Left kidney (tissue), 1 donor: ENCODE measurements at regions not wholly inside any gene's neighbourhood (a gene's known extent, or its start where the extent isn't known, plus 50 kb on each side); places are given as distances from the start of the nearest gene placed in this dataset.

Source experiments
- DNase-seq: peaks from one replicate; pipeline ENCODE4 v3.0.0-alpha.2; 2013

GRCh38 chr3:145943952-145944351 lies 217.0 kb downstream of the PLOD2 start:
- DNase-seq, result no peak

DNA sequence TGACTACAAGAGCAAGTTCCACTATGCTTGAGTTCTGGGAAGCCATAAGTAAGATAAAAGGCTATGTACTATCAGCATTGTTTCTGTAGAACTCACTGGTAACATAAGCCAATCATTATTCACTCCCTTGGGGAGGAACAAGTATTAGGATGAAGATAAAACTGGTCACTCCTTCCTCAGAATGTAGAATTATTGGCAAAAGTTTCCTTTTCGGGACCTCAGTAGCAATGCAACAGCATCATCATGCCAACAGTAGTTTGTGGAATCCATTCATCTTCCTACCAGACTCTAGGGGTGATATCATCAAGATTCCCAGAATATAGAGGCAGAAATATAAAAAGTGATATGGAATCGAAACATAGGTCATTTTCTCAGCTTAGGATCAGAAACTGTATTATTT lies 209.5 kb downstream of the PLOD2 start:
- no peak for DNase-seq

DNA sequence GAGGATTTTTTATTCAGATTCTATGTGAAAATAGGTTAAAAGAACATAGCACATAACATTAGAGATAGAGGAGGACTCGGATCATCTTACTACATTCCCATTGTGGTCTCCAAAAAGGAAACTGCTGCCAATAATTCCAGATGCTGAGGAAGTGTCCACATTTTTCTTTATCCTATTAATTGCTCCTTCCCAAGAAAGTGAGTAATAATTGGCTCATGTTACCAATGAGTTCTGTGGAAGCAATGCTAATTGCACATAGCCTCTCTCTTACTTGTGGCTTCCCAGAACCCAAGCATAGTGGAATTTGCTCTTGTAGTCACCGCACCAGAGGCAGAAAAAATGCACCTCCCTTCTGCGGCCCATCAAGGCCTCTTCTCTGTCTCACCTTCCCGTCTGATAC lies 208.4 kb downstream of the PLOD2 start:
- no peak for DNase-seq

- DNase-seq, result no peak
Observed at GRCh38 chr3:145953316-145953715, 207.7 kb downstream of the PLOD2 start.

DNA sequence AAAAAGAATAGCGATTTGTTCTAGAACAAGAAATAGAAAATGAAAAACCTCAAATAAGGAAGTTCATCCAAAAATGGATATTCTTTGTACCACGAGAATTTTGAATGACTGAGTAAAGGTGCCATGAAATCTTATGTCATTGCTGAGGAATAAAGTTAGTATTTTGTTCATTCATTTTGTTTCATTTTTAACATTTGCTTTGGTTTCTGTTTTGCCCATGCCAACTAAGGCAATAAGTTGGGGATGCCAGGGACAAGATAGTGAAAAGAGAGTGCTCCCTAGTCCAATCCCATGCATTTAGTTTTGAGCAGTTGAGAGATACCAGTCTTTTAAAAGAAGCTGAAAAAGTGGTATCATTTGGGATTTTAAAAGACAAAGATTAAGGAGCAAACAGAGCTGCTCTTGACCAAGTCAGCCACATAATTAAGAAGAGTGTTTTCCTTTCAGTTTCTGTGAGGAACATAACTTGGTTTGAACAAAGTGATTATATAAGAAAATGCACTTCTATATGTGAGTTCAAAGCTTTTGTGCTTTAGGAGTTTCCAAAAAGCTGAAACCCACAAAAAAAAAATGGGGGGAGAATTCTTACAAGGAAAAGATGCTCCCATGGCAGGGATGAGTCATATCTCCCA lies 201.4 kb downstream of the PLOD2 start:
- DNase-seq, result no peak

GRCh38 chr3:145963111-145963510 lies 197.9 kb downstream of the PLOD2 start:
- DNase-seq, result no peak

- DNase-seq, result no peak
Observed at GRCh38 chr3:145967043-145967442, 193.9 kb downstream of the PLOD2 start.

DNA sequence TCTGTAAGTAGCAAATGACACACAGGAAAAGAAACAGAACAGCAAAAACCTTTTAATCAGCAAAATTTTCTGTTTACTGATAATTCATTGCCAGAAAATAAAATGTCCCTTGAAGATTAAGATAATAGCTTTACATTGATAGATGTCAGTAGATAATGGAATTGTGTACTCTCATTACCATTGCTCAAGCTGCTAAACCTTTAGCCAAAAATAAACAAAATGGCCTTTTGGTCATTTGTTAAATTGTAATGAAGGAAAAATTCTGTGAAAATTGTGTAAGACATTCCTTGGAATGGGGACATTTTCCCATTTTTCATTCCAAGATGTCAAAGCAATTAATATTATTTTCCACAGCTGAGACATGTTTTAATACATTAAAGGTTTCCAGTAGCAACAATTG lies 189.8 kb downstream of the PLOD2 start:
- peak; percentile 0 for DNase-seq

DNA sequence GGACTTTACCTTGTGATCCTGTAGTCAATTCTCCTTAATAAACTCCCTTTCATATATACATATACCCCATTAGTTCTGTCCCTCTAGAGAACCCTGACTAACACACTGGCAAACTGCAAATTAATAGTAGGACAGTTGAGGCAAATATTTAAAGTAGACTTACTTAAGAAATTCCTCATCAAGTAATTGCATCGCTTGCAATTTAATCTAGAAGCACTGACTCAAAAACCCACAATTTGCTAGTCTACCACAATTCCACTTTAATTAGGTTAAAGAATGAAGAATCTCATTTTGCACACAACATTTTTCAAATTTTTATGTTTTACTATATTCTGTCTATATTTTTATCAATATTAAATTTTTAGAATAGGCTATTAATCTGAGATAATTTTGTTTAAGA lies 188.1 kb downstream of the PLOD2 start:
- DNase-seq, result no peak

DNA sequence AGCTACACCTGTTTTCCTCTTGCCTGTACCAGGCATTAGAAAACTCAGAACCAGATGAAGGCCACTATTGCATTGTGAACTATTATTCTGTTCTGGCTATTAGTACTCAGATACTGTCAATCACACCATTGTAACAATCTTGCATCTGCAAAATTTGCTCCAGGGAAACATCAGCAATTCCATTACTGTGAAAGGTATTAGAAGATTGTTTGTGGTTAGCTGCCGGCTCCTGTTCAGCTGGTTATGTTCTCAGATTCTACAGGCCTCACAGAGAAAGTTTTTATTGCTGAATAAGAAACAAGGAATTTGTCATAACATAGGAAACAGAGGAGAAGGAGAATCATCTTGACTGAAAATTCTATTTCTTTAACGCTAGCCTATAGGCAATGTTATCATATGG lies 179.9 kb downstream of the PLOD2 start:
- DNase-seq, result no peak

GRCh38 chr3:145983101-145983500 lies 177.9 kb downstream of the PLOD2 start:
- no peak for DNase-seq
